ENCODE measurements at regions not wholly inside any gene's neighbourhood (a gene's known extent, or its start where the extent isn't known, plus 50 kb on each side); places are given as distances from the start of the nearest gene placed in this dataset.

- TF ChIP-seq POLR2AphosphoS5 (IDR thresholded peaks at IDR 0.05), result no peak
- no peak for TF ChIP-seq CTCF (IDR thresholded peaks at IDR 0.05 in 8 of 11, conservative IDR thresholded peaks at IDR 0.05 in 3 of 11)
- no peak for TF ChIP-seq POLR2A (IDR thresholded peaks at IDR 0.05)
Observed at GRCh38 chr16:51343411-51343810, 192.3 kb upstream of the SALL1 start.
